Neural progenitor cell (in vitro differentiated cells): ENCODE measurements at regions not wholly inside any gene's neighbourhood (a gene's known extent, or its start where the extent isn't known, plus 50 kb on each side); places are given as distances from the start of the nearest gene placed in this dataset.

ENCODE experiments used
- DNase-seq: peaks from one replicate; pipeline ENCODE4 v3.0.0-alpha.2; 2016; ENCODE audit warnings: low spot score
- H2AFZ ChIP-seq: fragments of 200-600 bp; sonication (generic); replicated peaks from 2 replicates; pipeline ENCODE4 v1.6.1; 2016; ENCODE audit warnings: antibody characterized with exemption
- H3F3A ChIP-seq: fragments of 200-600 bp; sonication (generic); 2 replicates; pipeline ENCODE4 v1.6.1; 2016; ENCODE audit warnings: antibody characterized with exemption, low read depth
- H3K27ac ChIP-seq: fragments of 200-600 bp; sonication (generic); 2 replicates; pipeline ENCODE4 v1.5.1; 2016; ENCODE audit warnings: mild to moderate bottlenecking
- H3K27me3 ChIP-seq: fragments of 200-600 bp; sonication (generic); 2 replicates; pipeline ENCODE4 v1.6.1; 2016; ENCODE audit warnings: mild to moderate bottlenecking, moderate library complexity
- H3K36me3 ChIP-seq: fragments of 200-600 bp; sonication (generic); 2 replicates; pipeline ENCODE4 v1.5.1; 2016
- H3K4me1 ChIP-seq: fragments of 200-600 bp; sonication (generic); 2 replicates; pipeline ENCODE4 v1.6.1; 2016; ENCODE audit warnings: mixed run types
- H3K4me2 ChIP-seq: fragments of 200-600 bp; sonication (generic); 2 replicates; pipeline ENCODE4 v1.6.1; 2016
- H3K4me3 ChIP-seq: fragments of 200-600 bp; sonication (generic); 2 replicates; pipeline ENCODE4 v1.5.1; 2016
- H3K79me2 ChIP-seq: fragments of 200-600 bp; sonication (generic); 2 replicates; pipeline ENCODE4 v1.6.1; 2016; ENCODE audit warnings: low read depth
- H3K9ac ChIP-seq: fragments of 200-600 bp; sonication (generic); 2 replicates; pipeline ENCODE4 v1.6.1; 2016
- H3K9me3 ChIP-seq: fragments of 200-600 bp; sonication (generic); 2 replicates; pipeline ENCODE4 v1.5.1; 2016; ENCODE audit warnings: low read depth
- H4K20me1 ChIP-seq: fragments of 200-600 bp; sonication (generic); 2 replicates; pipeline ENCODE4 v1.6.1; 2016; ENCODE audit warnings: low read depth
- H3K27ac Mint-ChIP-seq: 3 replicates; pipeline ENCODE4 v1.8.0; 2021; ENCODE audit warnings: mixed read lengths
- H3K27me3 Mint-ChIP-seq: 2 replicates; pipeline ENCODE4 v1.8.0; 2022; ENCODE audit warnings: low read depth, mild to moderate bottlenecking, inconsistent platforms, moderate library complexity, mixed read lengths; ENCODE audit not compliant: insufficient read depth
- H3K36me3 Mint-ChIP-seq: 3 replicates; pipeline ENCODE4 v1.8.0; 2021; ENCODE audit warnings: mixed read lengths
- H3K4me1 Mint-ChIP-seq: 3 replicates; pipeline ENCODE4 v1.8.0; 2021; ENCODE audit warnings: mixed read lengths
- H3K4me3 Mint-ChIP-seq: 3 replicates; pipeline ENCODE4 v1.8.0; 2021; ENCODE audit warnings: mild to moderate bottlenecking, moderate library complexity, mixed read lengths
- H3K9me3 Mint-ChIP-seq: 3 replicates; pipeline ENCODE4 v1.8.0; 2020; ENCODE audit warnings: mixed read lengths
- CTCF ChIP-seq: fragments of 200-600 bp; sonication (generic); IDR thresholded peaks from 2 replicates; pipeline ENCODE4 v1.5.1; 2017; ENCODE audit warnings: antibody characterized with exemption, mild to moderate bottlenecking
- EZH2 ChIP-seq: fragments of 200-600 bp; sonication (generic); IDR thresholded peaks from 2 replicates; pipeline ENCODE4 v1.6.1; 2017; ENCODE audit warnings: antibody characterized with exemption, mild to moderate bottlenecking, moderate library complexity
- EZH2phosphoT487 ChIP-seq: fragments of 200-600 bp; sonication (generic); IDR thresholded peaks from 2 replicates; pipeline ENCODE4 v1.6.1; 2017; ENCODE audit warnings: antibody characterized with exemption

- no peaks in the 10 kb centered on the region for H3K36me3 ChIP-seq
- Mint-ChIP-seq H3K27ac (no peak overlapping the region), H3K36me3 (no peaks in the 10 kb centered on the region), H3K27me3 (peaks cover 2% of the 10 kb centered on the region), H3K4me1 (no peaks in the 10 kb centered on the region), H3K9me3 (no peaks in the 10 kb centered on the region), H3K4me3 (no peak overlapping the region)
- H3K9me3 ChIP-seq, result no peaks in the 10 kb centered on the region
- no peak overlapping the region for H3K27ac ChIP-seq
- H2AFZ ChIP-seq, result no peak overlapping the region
- no peak overlapping the region for H3K9ac ChIP-seq
- H3K4me2 ChIP-seq, result no peak overlapping the region
- DNase-seq, result no peak
- no peaks in the 10 kb centered on the region for H3F3A ChIP-seq
- H3K79me2 ChIP-seq, result no peaks in the 10 kb centered on the region
- H3K27me3 ChIP-seq, result no peaks in the 10 kb centered on the region
- TF ChIP-seq CTCF (no peak), EZH2 (no peak), EZH2phosphoT487 (no peak)
- no peak overlapping the region for H3K4me3 ChIP-seq
- no peaks in the 10 kb centered on the region for H3K4me1 ChIP-seq
- H4K20me1 ChIP-seq, result no peaks in the 10 kb centered on the region
Measured at GRCh38 chr7:32217341-32218153, 147.3 kb upstream of the PDE1C start.

GRCh38 chr7:32216759-32217158, 146.6 kb upstream of the PDE1C start:
- no peak overlapping the region for H3K27ac Mint-ChIP-seq
- H3K27me3 ChIP-seq, result no peaks in the 10 kb centered on the region
- no peak overlapping the region for H2AFZ ChIP-seq
- H3K4me3 Mint-ChIP-seq, result no peak overlapping the region
- H3K27ac ChIP-seq, result no peak overlapping the region
- no peaks in the 10 kb centered on the region for H4K20me1 ChIP-seq
- TF ChIP-seq CTCF, result no peak
- TF ChIP-seq EZH2, result no peak
- TF ChIP-seq EZH2phosphoT487, result no peak
- H3K36me3 ChIP-seq, result no peaks in the 10 kb centered on the region
- no peaks in the 10 kb centered on the region for H3K4me1 Mint-ChIP-seq
- H3K4me3 ChIP-seq, result no peak overlapping the region
- no peaks in the 10 kb centered on the region for H3K4me1 ChIP-seq
- no peaks in the 10 kb centered on the region for H3K9me3 Mint-ChIP-seq
- DNase-seq, result no peak
- no peak overlapping the region for H3K9ac ChIP-seq
- no peaks in the 10 kb centered on the region for H3F3A ChIP-seq
- peaks cover 2% of the 10 kb centered on the region for H3K27me3 Mint-ChIP-seq
- no peak overlapping the region for H3K4me2 ChIP-seq
- no peaks in the 10 kb centered on the region for H3K79me2 ChIP-seq
- no peaks in the 10 kb centered on the region for H3K36me3 Mint-ChIP-seq
- no peaks in the 10 kb centered on the region for H3K9me3 ChIP-seq

- no peaks in the 10 kb centered on the region for H3K9me3 Mint-ChIP-seq
- no peak for DNase-seq
Measured at GRCh38 chr7:32215697-32216096, 145.5 kb upstream of the PDE1C start.

More at GRCh38 chr7:32215697-32216096, 145.5 kb upstream of the PDE1C start:
- Histone ChIP-seq H3K9ac (no peak overlapping the region), H3K36me3 (no peaks in the 10 kb centered on the region), H3K27me3 (no peaks in the 10 kb centered on the region), H3K9me3 (no peaks in the 10 kb centered on the region), H4K20me1 (no peaks in the 10 kb centered on the region), H3K4me3 (no peak overlapping the region), H3K4me2 (no peak overlapping the region), H3K27ac (no peak overlapping the region), H3K4me1 (no peaks in the 10 kb centered on the region), H3F3A (no peaks in the 10 kb centered on the region), H3K79me2 (no peaks in the 10 kb centered on the region), H2AFZ (no peak overlapping the region)
- TF ChIP-seq EZH2phosphoT487 (no peak), EZH2 (no peak), CTCF (no peak)
- Mint-ChIP-seq H3K36me3 (no peaks in the 10 kb centered on the region), H3K4me3 (no peak overlapping the region), H3K27me3 (peaks cover 2% of the 10 kb centered on the region), H3K27ac (no peak overlapping the region), H3K4me1 (no peaks in the 10 kb centered on the region)
